ENCODE measurements at regions not wholly inside any gene's neighbourhood (a gene's known extent, or its start where the extent isn't known, plus 50 kb on each side); places are given as distances from the start of the nearest gene placed in this dataset.
A peak's percentile ranks its signal among the peaks of the same experiment; 100 is the strongest.
"Not testable (repeated sequence)": the region's sequence is repeated elsewhere in the genome, so short reads cannot be mapped to it uniquely, and the experiment has no call there.

DNA sequence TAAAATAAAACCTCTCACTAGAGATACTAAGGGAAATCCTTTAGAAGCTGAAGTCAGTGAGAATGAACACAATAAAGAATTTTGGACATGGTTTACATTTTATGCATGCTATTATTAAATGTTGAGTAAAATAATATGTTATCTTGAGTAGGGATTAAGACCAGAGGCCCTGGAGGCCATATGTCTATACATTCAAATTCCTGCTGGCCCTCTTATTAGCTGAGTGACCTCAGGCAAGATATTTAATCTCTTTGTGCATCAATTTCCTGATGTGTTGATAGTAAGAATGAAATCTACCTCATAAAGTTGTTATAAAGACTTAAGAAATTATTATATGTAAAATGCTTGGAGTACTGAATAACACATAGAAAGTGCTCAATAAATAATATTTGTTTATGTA lies 281.1 kb upstream of the KLF4 start:
- Mint-ChIP-seq H3K9me3 (ENCODE audit: low read depth) (no peaks in the 10 kb centered on the region), H3K4me1 (no peaks in the 10 kb centered on the region), H3K27ac (no peak overlapping the region), H3K4me3 (no peak overlapping the region), H3K36me3 (no peaks in the 10 kb centered on the region), H3K27me3 (no peaks in the 10 kb centered on the region)
- CTCF ChIA-PET, result no interaction called here
- ATAC-seq, result no peak
- no peak for DNase-seq

- no peaks in the 10 kb centered on the region for H3K27me3 Mint-ChIP-seq
- no peaks in the 10 kb centered on the region for H3K9me3 Mint-ChIP-seq (ENCODE audit: low read depth)
- H3K36me3 Mint-ChIP-seq, result no peaks in the 10 kb centered on the region
- ATAC-seq (no peak), DNase-seq (no peak)
- no peak overlapping the region for H3K4me3 Mint-ChIP-seq
- no peak overlapping the region for H3K27ac Mint-ChIP-seq
- CTCF ChIA-PET, result no interaction called here
- H3K4me1 Mint-ChIP-seq, result no peaks in the 10 kb centered on the region
These were observed 278.7 kb upstream of the KLF4 start for GRCh38 chr9:107768224-107768623.

DNA sequence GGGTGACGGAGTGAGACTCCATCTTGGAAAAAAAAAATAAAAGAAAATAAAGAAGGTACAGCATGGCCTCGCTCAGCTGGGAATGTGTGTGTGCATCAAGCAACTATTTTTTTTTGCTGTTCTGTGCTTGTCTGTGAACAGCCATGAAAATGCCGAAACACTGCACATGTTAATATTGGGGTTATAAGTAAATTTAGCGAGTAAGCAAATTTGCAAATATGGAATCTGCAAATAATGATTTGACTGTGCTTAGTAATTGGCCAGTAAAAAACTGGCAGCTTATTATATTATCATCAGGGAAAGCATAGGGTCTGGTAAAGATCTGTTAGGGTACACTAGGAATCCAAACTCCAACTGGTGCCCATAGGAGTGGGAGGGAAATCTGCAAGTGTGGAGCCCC lies 278.1 kb upstream of the KLF4 start:
- Mint-ChIP-seq H3K36me3 (no peaks in the 10 kb centered on the region), H3K27ac (no peak overlapping the region), H3K27me3 (no peaks in the 10 kb centered on the region), H3K9me3 (ENCODE audit: low read depth) (no peaks in the 10 kb centered on the region), H3K4me1 (no peaks in the 10 kb centered on the region), H3K4me3 (no peak overlapping the region)
- CTCF ChIA-PET, result no interaction called here
- ATAC-seq (no peak), DNase-seq (no peak)

- DNase-seq; H3K4me3 Mint-ChIP-seq; H3K27me3 Mint-ChIP-seq; H3K36me3 Mint-ChIP-seq; H3K4me1 Mint-ChIP-seq; CTCF ChIA-PET; H3K9me3 Mint-ChIP-seq (ENCODE audit: low read depth); H3K27ac Mint-ChIP-seq; ATAC-seq: not testable (repeated sequence)
These were observed 273.9 kb upstream of the KLF4 start for GRCh38 chr9:107763469-107763868.

- Mint-ChIP-seq H3K27ac (no peak overlapping the region), H3K4me1 (no peaks in the 10 kb centered on the region), H3K27me3 (no peaks in the 10 kb centered on the region), H3K9me3 (ENCODE audit: low read depth) (no peaks in the 10 kb centered on the region), H3K4me3 (no peak overlapping the region), H3K36me3 (no peaks in the 10 kb centered on the region)
- CTCF ChIA-PET, result no interaction called here
- ATAC-seq, result no peak
- no peak for DNase-seq
These were observed 271.7 kb upstream of the KLF4 start for GRCh38 chr9:107761307-107761706.

DNA sequence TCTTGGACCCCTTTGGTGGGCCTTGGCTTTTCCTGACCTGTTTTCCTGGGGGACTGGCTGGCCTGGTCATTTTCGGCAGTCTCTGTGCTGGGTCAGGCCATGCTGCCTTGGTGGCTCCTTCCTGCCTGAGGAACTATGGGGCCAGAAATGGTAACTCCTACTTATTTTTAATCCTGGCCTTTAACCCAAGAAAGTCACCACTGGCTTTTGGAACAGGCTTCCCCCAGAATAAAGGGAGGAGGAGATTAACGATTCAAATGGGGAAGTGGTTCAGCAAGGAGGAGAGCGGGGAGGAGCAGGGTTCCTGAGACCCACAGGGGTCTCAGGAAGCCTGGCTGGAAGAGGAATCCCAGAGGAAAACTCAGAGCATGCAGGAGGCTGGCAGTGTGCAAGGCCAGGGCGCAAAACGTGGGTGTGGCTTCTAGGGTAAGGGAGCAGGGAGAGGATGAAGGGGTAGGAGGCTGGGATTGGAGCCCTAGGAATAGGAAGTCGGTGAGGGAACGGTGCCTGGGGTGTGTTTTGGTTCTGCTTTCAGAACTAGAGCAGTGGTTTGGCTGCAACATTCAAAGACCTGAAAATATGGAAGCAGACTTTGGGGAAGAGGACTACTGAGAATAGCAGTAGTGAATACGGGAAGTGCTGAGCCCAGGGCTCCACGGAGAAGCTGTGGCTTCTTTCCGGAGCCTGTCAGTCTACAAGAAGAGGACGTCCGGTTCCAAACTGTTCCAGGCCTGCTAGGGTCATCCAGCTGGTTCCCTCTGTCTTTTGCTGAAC lies 271.1 kb upstream of the KLF4 start:
- Mint-ChIP-seq H3K4me3 (no peak overlapping the region), H3K9me3 (ENCODE audit: low read depth) (no peaks in the 10 kb centered on the region), H3K4me1 (no peaks in the 10 kb centered on the region), H3K36me3 (no peaks in the 10 kb centered on the region), H3K27ac (peak overlapping the region; percentile 35), H3K27me3 (no peaks in the 10 kb centered on the region)
- DNase-seq (no peak), ATAC-seq (no peak)
- CTCF ChIA-PET, result no interaction called here

DNA sequence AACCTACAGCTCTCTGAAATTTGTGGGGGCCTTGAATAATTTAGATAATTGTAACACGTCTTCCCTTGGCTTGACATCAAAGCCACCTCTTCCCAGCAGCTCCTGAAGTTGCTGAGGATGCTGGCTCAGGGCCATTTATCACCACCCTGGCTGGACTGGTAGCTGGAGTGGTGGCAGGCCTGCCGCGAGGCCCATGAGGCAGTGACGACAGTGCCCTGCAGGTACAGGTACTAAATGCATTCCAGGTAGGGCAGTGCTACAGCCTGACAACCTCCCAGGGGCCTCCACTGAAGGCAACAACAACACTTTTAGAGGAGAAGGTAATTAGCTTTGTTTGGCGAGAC lies 270.2 kb upstream of the KLF4 start:
- Mint-ChIP-seq H3K27ac (no peak overlapping the region), H3K4me1 (no peaks in the 10 kb centered on the region), H3K4me3 (no peak overlapping the region), H3K9me3 (ENCODE audit: low read depth) (no peaks in the 10 kb centered on the region), H3K27me3 (no peaks in the 10 kb centered on the region), H3K36me3 (no peaks in the 10 kb centered on the region)
- ATAC-seq (no peak), DNase-seq (no peak)
- CTCF ChIA-PET, result no interaction called here

DNA sequence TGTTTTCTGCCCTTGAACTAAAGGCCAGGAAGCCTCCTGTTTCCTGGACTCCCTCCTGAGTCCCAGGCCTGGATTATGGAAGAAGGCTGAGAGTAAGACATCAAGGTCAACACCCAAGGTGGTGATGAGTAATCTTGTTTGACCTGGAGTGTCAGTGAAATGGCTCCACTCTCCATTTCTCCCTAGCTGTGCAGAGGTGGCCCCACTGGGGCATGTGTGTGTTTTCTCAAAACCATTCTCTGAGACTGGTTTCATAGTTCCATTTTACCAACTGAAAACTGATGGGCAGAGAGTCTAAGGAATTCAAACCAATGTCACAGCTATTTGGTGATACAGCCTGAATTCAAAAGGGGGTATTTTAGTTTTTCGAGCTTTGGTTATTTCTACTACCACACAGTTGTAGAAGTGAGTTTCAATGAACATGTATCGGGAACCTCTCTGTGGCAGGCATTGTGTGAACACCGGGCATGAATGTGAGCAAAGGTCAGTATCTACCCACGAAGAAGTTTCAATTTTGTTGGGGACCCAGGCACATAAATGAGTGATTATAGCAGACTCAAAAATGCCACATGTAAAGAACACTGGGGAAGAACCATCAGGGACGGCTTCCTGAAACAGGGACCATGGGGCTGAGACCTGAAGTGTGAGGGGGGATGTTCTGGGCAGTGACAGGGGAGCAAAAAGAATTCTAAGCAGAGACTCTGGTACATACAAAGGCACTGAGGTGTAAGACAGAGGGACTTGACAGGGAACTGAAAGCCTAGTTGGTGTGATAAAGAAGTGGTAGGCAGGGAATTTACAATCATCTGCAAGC lies 269.6 kb upstream of the KLF4 start:
- no peaks in the 10 kb centered on the region for H3K4me1 Mint-ChIP-seq
- CTCF ChIA-PET, result no interaction called here

DNA sequence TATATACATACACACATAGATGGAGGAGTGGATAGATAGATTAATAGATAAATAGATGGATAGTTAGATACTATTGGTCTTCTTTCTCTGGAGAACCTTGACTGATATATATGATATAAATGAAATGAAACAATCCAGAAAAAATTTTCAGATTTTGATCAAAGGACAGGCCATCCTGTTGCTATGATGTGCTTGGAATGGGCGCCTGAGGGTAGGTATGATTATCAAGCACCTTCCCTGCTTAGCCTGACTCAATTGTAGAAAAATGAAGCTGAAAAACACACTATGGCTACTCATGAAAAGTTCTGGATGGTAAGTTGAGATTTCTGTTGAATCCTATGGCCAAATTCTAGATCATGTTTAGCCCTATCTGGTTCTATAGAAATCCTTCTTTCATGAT lies 266.5 kb upstream of the KLF4 start:
- Mint-ChIP-seq H3K9me3 (ENCODE audit: low read depth) (no peaks in the 10 kb centered on the region), H3K27ac (no peak overlapping the region), H3K27me3 (no peaks in the 10 kb centered on the region), H3K36me3 (no peaks in the 10 kb centered on the region), H3K4me3 (no peak overlapping the region), H3K4me1 (no peaks in the 10 kb centered on the region)
- ATAC-seq (no peak), DNase-seq (no peak)
- CTCF ChIA-PET, result no interaction called here

More for the DNA sequence above, 269.6 kb upstream of the KLF4 start:
- H3K4me3 Mint-ChIP-seq, result no peak overlapping the region
- H3K9me3 Mint-ChIP-seq (ENCODE audit: low read depth), result no peaks in the 10 kb centered on the region
- ATAC-seq (no peak), DNase-seq (no peak)
- no peaks in the 10 kb centered on the region for H3K36me3 Mint-ChIP-seq
- H3K27ac Mint-ChIP-seq, result no peak overlapping the region
- H3K27me3 Mint-ChIP-seq, result no peaks in the 10 kb centered on the region

- Mint-ChIP-seq H3K27ac (no peak overlapping the region), H3K4me1 (no peaks in the 10 kb centered on the region), H3K36me3 (no peaks in the 10 kb centered on the region), H3K4me3 (no peak overlapping the region), H3K27me3 (no peaks in the 10 kb centered on the region), H3K9me3 (ENCODE audit: low read depth) (no peaks in the 10 kb centered on the region)
- DNase-seq, result no peak
- CTCF ChIA-PET, result no interaction called here
- no peak for ATAC-seq
These were observed 265.7 kb upstream of the KLF4 start for GRCh38 chr9:107755246-107755645.

- CTCF ChIA-PET, result no interaction called here
- no peaks in the 10 kb centered on the region for H3K27me3 Mint-ChIP-seq
- H3K4me1 Mint-ChIP-seq, result no peaks in the 10 kb centered on the region
- no peak overlapping the region for H3K4me3 Mint-ChIP-seq
- ATAC-seq (no peak), DNase-seq (no peak)
- H3K36me3 Mint-ChIP-seq, result no peaks in the 10 kb centered on the region
- H3K27ac Mint-ChIP-seq, result no peak overlapping the region
- H3K9me3 Mint-ChIP-seq (ENCODE audit: low read depth), result peaks cover 3% of the 10 kb centered on the region
These were observed 262.1 kb upstream of the KLF4 start for GRCh38 chr9:107751567-107752210.

DNA sequence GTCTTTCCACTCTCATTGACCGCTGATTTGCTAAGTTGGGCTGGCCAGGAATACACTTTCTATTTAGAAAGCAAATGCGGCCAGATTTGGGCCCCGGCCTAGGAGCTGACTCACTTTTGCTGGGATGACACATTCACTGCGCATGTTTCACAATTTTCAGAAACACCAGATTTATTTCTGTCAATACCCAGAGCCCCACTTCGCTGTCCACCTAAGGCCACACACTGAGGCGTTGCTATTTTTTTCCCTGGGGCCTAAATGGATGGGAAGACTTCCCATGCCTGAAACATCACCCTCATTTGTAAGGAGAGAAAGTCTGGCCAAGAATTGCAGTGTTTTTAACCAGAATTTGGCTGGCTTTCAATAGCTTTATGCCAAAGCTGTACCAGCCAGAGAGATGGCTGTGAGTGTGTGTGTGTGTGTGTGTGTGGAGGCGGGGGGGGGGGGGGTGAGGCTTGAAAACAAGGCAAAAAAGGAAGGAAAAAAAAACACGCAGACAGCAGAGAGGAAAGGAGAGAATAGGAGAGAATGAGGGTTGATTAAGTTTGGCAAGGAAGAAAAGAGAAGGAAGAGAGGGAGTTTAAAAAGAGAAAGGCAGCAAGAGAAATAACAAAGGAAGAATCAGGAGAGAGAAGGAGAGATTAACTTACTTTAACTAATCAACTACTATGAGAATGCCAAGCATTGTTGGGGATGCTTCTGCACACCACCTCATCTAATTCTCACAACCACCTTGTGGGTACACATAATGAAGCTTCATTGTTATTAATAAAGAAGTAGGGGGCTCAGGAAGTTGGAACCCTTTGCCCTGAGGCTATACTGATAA lies 261.4 kb upstream of the KLF4 start:
- H3K4me3 Mint-ChIP-seq, result no peak overlapping the region
- ATAC-seq (no peak), DNase-seq (no peak)
- H3K27ac Mint-ChIP-seq, result no peak overlapping the region
- CTCF ChIA-PET, result interaction anchor here (0.6 kb wide), 1 partner anchor 1047 kb away, joined by 3 read pairs; no protein-coding TSS in a partner anchor
- H3K9me3 Mint-ChIP-seq (ENCODE audit: low read depth), result peaks cover 3% of the 10 kb centered on the region
- H3K4me1 Mint-ChIP-seq, result no peaks in the 10 kb centered on the region
- no peaks in the 10 kb centered on the region for H3K36me3 Mint-ChIP-seq
- H3K27me3 Mint-ChIP-seq, result no peaks in the 10 kb centered on the region

GRCh38 chr9:107749787-107750444 lies 260.3 kb upstream of the KLF4 start:
- Mint-ChIP-seq H3K4me1 (no peaks in the 10 kb centered on the region), H3K27ac (no peak overlapping the region), H3K4me3 (no peak overlapping the region), H3K27me3 (no peaks in the 10 kb centered on the region), H3K9me3 (ENCODE audit: low read depth) (peaks cover 3% of the 10 kb centered on the region), H3K36me3 (no peaks in the 10 kb centered on the region)
- no peak for DNase-seq
- CTCF ChIA-PET, result no interaction called here
- no peak for ATAC-seq
